ENCODE measurements at regions not wholly inside any gene's neighbourhood (a gene's known extent, or its start where the extent isn't known, plus 50 kb on each side); places are given as distances from the start of the nearest gene placed in this dataset.
A peak's percentile ranks its signal among the peaks of the same experiment; 100 is the strongest.

- DNase-seq: no peak
- 61 to 68% methylated on average over 3 of the region's 3 CpGs for WGBS, 2 donors
- TF ChIP-seq POLR2A (IDR thresholded peaks at IDR 0.05): no peak
- no peak for TF ChIP-seq CTCF (IDR thresholded peaks at IDR 0.05)
- no peak for TF ChIP-seq POLR2AphosphoS5 (IDR thresholded peaks at IDR 0.05)
- no peak for TF ChIP-seq EP300 (IDR thresholded peaks at IDR 0.05)
- peaks cover 0 to 4% (median 0%) of the 10 kb centered on the region in 4 donors for H3K9me3 ChIP-seq
- no peak overlapping the region for H3K4me3 ChIP-seq
- no peaks in the 10 kb centered on the region for H3K27me3 ChIP-seq
- ATAC-seq (ENCODE audit: low FRiP score in 2 of 2): no peak
- H3K36me3 ChIP-seq: no peaks in the 10 kb centered on the region
- H3K4me1 ChIP-seq: no peaks in the 10 kb centered on the region
- no peak overlapping the region for H3K27ac ChIP-seq
Measured at GRCh38 chr5:123951582-123951977, 439.6 kb downstream of the CSNK1G3 start.

- no peak overlapping the region for H3K27ac ChIP-seq
- ATAC-seq (ENCODE audit: low FRiP score in 2 of 2): no peak
- H3K4me1 ChIP-seq: no peaks in the 10 kb centered on the region
- H3K27me3 ChIP-seq: no peaks in the 10 kb centered on the region
- H3K4me3 ChIP-seq: no peak overlapping the region
- no peak for DNase-seq
- no peaks in the 10 kb centered on the region for H3K36me3 ChIP-seq
- TF ChIP-seq POLR2AphosphoS5 (IDR thresholded peaks at IDR 0.05) (no peak), EP300 (IDR thresholded peaks at IDR 0.05) (no peak), CTCF (IDR thresholded peaks at IDR 0.05) (no peak), POLR2A (IDR thresholded peaks at IDR 0.05) (no peak)
- peaks cover 0 to 4% (median 0%) of the 10 kb centered on the region in 4 donors for H3K9me3 ChIP-seq
- WGBS, 2 donors: 84 to 89% methylated on average over 10 of the region's 10 CpGs
Measured at GRCh38 chr5:123950701-123951581, 439.0 kb downstream of the CSNK1G3 start.

GRCh38 chr5:123949807-123950340 is 437.9 kb downstream of the CSNK1G3 start:
- no peak for DNase-seq
- H3K27ac ChIP-seq: no peak overlapping the region
- no peaks in the 10 kb centered on the region for H3K36me3 ChIP-seq
- 94 to 98% methylated on average over 6 of the region's 6 CpGs for WGBS, 2 donors
- no peak for TF ChIP-seq EP300 (IDR thresholded peaks at IDR 0.05)
- no peak for TF ChIP-seq CTCF (IDR thresholded peaks at IDR 0.05)
- no peak for TF ChIP-seq POLR2AphosphoS5 (IDR thresholded peaks at IDR 0.05)
- TF ChIP-seq POLR2A (IDR thresholded peaks at IDR 0.05): no peak
- no peak overlapping the region for H3K4me3 ChIP-seq
- peaks cover 0 to 4% (median 0%) of the 10 kb centered on the region in 4 donors for H3K9me3 ChIP-seq
- no peaks in the 10 kb centered on the region for H3K27me3 ChIP-seq
- no peak for ATAC-seq (ENCODE audit: low FRiP score in 2 of 2)
- H3K4me1 ChIP-seq: no peaks in the 10 kb centered on the region

GRCh38 chr5:123949043-123949804 is 437.2 kb downstream of the CSNK1G3 start:
- peak in 1 of 2 donors; percentile 79 for DNase-seq
- TF ChIP-seq POLR2AphosphoS5 (IDR thresholded peaks at IDR 0.05) (no peak), EP300 (IDR thresholded peaks at IDR 0.05) (no peak), POLR2A (IDR thresholded peaks at IDR 0.05) (no peak), CTCF (IDR thresholded peaks at IDR 0.05) (no peak)
- no peak overlapping the region for H3K27ac ChIP-seq
- H3K9me3 ChIP-seq: peaks cover 0 to 4% (median 0%) of the 10 kb centered on the region in 4 donors
- H3K4me3 ChIP-seq: no peak overlapping the region
- 96 to 97% methylated on average over 11 to 29 of the region's 32 CpGs for WGBS, 2 donors
- H3K4me1 ChIP-seq: no peaks in the 10 kb centered on the region
- H3K36me3 ChIP-seq: no peaks in the 10 kb centered on the region
- ATAC-seq (ENCODE audit: low FRiP score in 2 of 2): no peak
- H3K27me3 ChIP-seq: no peaks in the 10 kb centered on the region
